GM12875 (cell line): ENCODE measurements at regions not wholly inside any gene's neighbourhood (a gene's known extent, or its start where the extent isn't known, plus 50 kb on each side); places are given as distances from the start of the nearest gene placed in this dataset.

Experiments
- H3K4me3 ChIP-seq: one replicate; pipeline ENCODE4 v1.5.1; 2011; ENCODE audit warnings: low read depth, low read length, control low read depth
- CTCF ChIP-seq: IDR thresholded peaks from 2 replicates; pipeline ENCODE4 v1.5.1; 2011; ENCODE audit warnings: low read depth, mild to moderate bottlenecking, control low read depth, inconsistent platforms, low read length, moderate library complexity, borderline replicate concordance; ENCODE audit not compliant: insufficient read depth

- no peak for TF ChIP-seq CTCF
- no peak overlapping the region for H3K4me3 ChIP-seq
These were observed 68.6 kb upstream of the ADAMTS2 start for GRCh38 chr5:179413711-179414458.

- H3K4me3 ChIP-seq: no peak overlapping the region
- TF ChIP-seq CTCF: no peak
These were observed 67.9 kb upstream of the ADAMTS2 start for GRCh38 chr5:179413086-179413690.

- no peak overlapping the region for H3K4me3 ChIP-seq
These were observed 66.0 kb upstream of the ADAMTS2 start for GRCh38 chr5:179411161-179411841.

GRCh38 chr5:179410291-179411160 lies 65.3 kb upstream of the ADAMTS2 start:
- no peak overlapping the region for H3K4me3 ChIP-seq
- TF ChIP-seq CTCF: no peak

More at GRCh38 chr5:179411161-179411841, 66.0 kb upstream of the ADAMTS2 start:
- no peak for TF ChIP-seq CTCF

- no peak for TF ChIP-seq CTCF
- no peak overlapping the region for H3K4me3 ChIP-seq
These were observed 64.5 kb upstream of the ADAMTS2 start for GRCh38 chr5:179409806-179410205.

GRCh38 chr5:179408611-179409010 lies 63.4 kb upstream of the ADAMTS2 start:
- no peak for TF ChIP-seq CTCF
- H3K4me3 ChIP-seq: no peak overlapping the region
